HEK293 (cell line): ENCODE measurements at regions not wholly inside any gene's neighbourhood (a gene's known extent, or its start where the extent isn't known, plus 50 kb on each side); places are given as distances from the start of the nearest gene placed in this dataset.

Experiments used
- CTCF ChIA-PET: fragments of 350-600 bp; formaldehyde crosslinking; extraction: SDS; loops from one replicate; lab custom pipeline; 2021; ENCODE audit warnings: antibody characterized with exemption; lab: Yijun Ruan, JAX
- POLR2A ChIA-PET: fragments of 300-600 bp; formaldehyde crosslinking; extraction: SDS; loops from one replicate; lab custom pipeline; 2020; ENCODE audit warnings: antibody characterized with exemption, inconsistent platforms; lab: Yijun Ruan, JAX
- H3K27ac ChIP-seq: fragments of 200-500 bp; sonication (Bioruptor generic); 2 replicates; pipeline ENCODE4 v1.5.1; 2014; ENCODE audit warnings: low read depth, low read length, control low read depth, inconsistent platforms; ENCODE audit errors: extremely low read depth
- H3K36me3 ChIP-seq, 2 experiments: fragments of 200-500 bp in 1 of 2; sonication (Bioruptor generic) in 1 of 2; 1 replicate in 1 of 2; 2 replicates in 1 of 2; pipeline ENCODE4 v1.5.1; 2014 to 2017; ENCODE audit warnings: inconsistent platforms in 2 of 2, low read length in 2 of 2; ENCODE audit not compliant: control insufficient read depth in 2 of 2, insufficient read depth in 1 of 2
- H3K4me1 ChIP-seq: fragments of 200-500 bp; sonication (Bioruptor generic); 2 replicates; pipeline ENCODE4 v1.5.1; 2014; ENCODE audit warnings: mild to moderate bottlenecking, low read length, inconsistent platforms; ENCODE audit not compliant: control insufficient read depth, insufficient read depth
- H3K4me3 ChIP-seq: 2 replicates; pipeline ENCODE4 v1.5.1; 2011; ENCODE audit warnings: low read depth, mild to moderate bottlenecking, control low read depth, low read length, moderate library complexity
- H3K9me3 ChIP-seq: fragments of 200-500 bp; sonication (Bioruptor generic); 2 replicates; pipeline ENCODE4 v1.5.1; 2014; ENCODE audit warnings: low read depth, low read length, inconsistent platforms; ENCODE audit not compliant: control insufficient read depth, insufficient read depth
- FEZF1 ChIP-seq: fragments of 450-650 bp; formaldehyde crosslinking; IDR thresholded peaks from 2 replicates; pipeline ENCODE4 v1.5.1; 2016; ENCODE audit warnings: missing biosample characterization, missing genetic modification characterization
- HOXA7 ChIP-seq: sonication (generic); formaldehyde crosslinking; IDR thresholded peaks from 2 replicates; pipeline ENCODE4 v1.8.1; 2022; ENCODE audit warnings: missing genetic modification reagents, borderline replicate concordance
- HOXC10 ChIP-seq: sonication (generic); formaldehyde crosslinking; IDR thresholded peaks from 2 replicates; pipeline ENCODE4 v1.8.1; 2023; ENCODE audit warnings: mild to moderate bottlenecking, missing genetic modification reagents
- KLF1 ChIP-seq: fragments of 450-650 bp; formaldehyde crosslinking; IDR thresholded peaks from 2 replicates; pipeline ENCODE4 v1.5.1; 2016; ENCODE audit warnings: missing biosample characterization, missing genetic modification characterization
- KLF9 ChIP-seq: fragments of 450-650 bp; formaldehyde crosslinking; IDR thresholded peaks from 2 replicates; pipeline ENCODE4 v1.5.1; 2016; ENCODE audit warnings: missing biosample characterization, missing genetic modification characterization, low read depth
- MYNN ChIP-seq: fragments of 450-650 bp; formaldehyde crosslinking; IDR thresholded peaks from 2 replicates; pipeline ENCODE4 v1.5.1; 2016; ENCODE audit warnings: missing biosample characterization, missing genetic modification characterization, borderline replicate concordance
- PRDM2 ChIP-seq: fragments of 450-650 bp; formaldehyde crosslinking; IDR thresholded peaks from 2 replicates; pipeline ENCODE4 v1.5.1; 2016; ENCODE audit warnings: missing biosample characterization, missing genetic modification characterization, borderline replicate concordance
- SALL2 ChIP-seq: fragments of 450-650 bp; formaldehyde crosslinking; IDR thresholded peaks from 2 replicates; pipeline ENCODE4 v1.5.0; 2017; ENCODE audit warnings: missing biosample characterization, mild to moderate bottlenecking, missing genetic modification characterization, borderline replicate concordance
- SP3 ChIP-seq: fragments of 450-650 bp; formaldehyde crosslinking; IDR thresholded peaks from 2 replicates; pipeline ENCODE4 v1.5.1; 2016; ENCODE audit warnings: missing biosample characterization, missing genetic modification characterization
- YY1 ChIP-seq: fragments of 450-650 bp; formaldehyde crosslinking; IDR thresholded peaks from 2 replicates; pipeline ENCODE4 v1.5.1; 2018; ENCODE audit warnings: missing biosample characterization, missing genetic modification characterization
- ZFP3 ChIP-seq: fragments of 450-650 bp; formaldehyde crosslinking; IDR thresholded peaks from 2 replicates; pipeline ENCODE4 v1.5.1; 2016; ENCODE audit warnings: low read depth, missing biosample characterization, missing genetic modification characterization
- ZNF211 ChIP-seq: fragments of 450-650 bp; formaldehyde crosslinking; IDR thresholded peaks from 2 replicates; pipeline ENCODE4 v1.5.1; 2016; ENCODE audit warnings: low read depth, missing biosample characterization, missing genetic modification characterization
- ZNF239 ChIP-seq: fragments of 450-650 bp; formaldehyde crosslinking; IDR thresholded peaks from 2 replicates; pipeline ENCODE4 v1.5.1; 2016; ENCODE audit warnings: missing biosample characterization, missing genetic modification characterization
- ZNF26 ChIP-seq: fragments of 450-650 bp; formaldehyde crosslinking; IDR thresholded peaks from 2 replicates; pipeline ENCODE4 v1.5.1; 2016; ENCODE audit warnings: missing biosample characterization, missing genetic modification characterization
- ZNF521 ChIP-seq: fragments of 450-650 bp; formaldehyde crosslinking; IDR thresholded peaks from 2 replicates; pipeline ENCODE4 v1.5.1; 2017; ENCODE audit warnings: missing biosample characterization, mild to moderate bottlenecking, missing genetic modification characterization
- ZNF571 ChIP-seq: fragments of 450-650 bp; formaldehyde crosslinking; IDR thresholded peaks from 2 replicates; pipeline ENCODE4 v1.5.0; 2017; ENCODE audit warnings: missing biosample characterization, missing genetic modification characterization
- ZNF610 ChIP-seq: fragments of 450-650 bp; formaldehyde crosslinking; IDR thresholded peaks from 2 replicates; pipeline ENCODE4 v1.5.1; 2016; ENCODE audit warnings: missing biosample characterization, missing genetic modification characterization, borderline replicate concordance
- ZNF621 ChIP-seq: fragments of 450-650 bp; formaldehyde crosslinking; IDR thresholded peaks from 2 replicates; pipeline ENCODE4 v1.5.1; 2017; ENCODE audit warnings: missing biosample characterization, missing genetic modification characterization
- ZNF623 ChIP-seq: fragments of 450-650 bp; formaldehyde crosslinking; IDR thresholded peaks from 2 replicates; pipeline ENCODE4 v1.5.1; 2016; ENCODE audit warnings: missing biosample characterization, missing genetic modification characterization
- ZNF629 ChIP-seq: fragments of 450-650 bp; formaldehyde crosslinking; IDR thresholded peaks from 2 replicates; pipeline ENCODE4 v1.5.1; 2017; ENCODE audit warnings: missing biosample characterization, missing genetic modification characterization
- ZNF777 ChIP-seq: fragments of 450-650 bp; formaldehyde crosslinking; IDR thresholded peaks from 2 replicates; pipeline ENCODE4 v1.5.1; 2017; ENCODE audit warnings: missing biosample characterization, missing genetic modification characterization, borderline replicate concordance
- ZNF791 ChIP-seq: fragments of 450-650 bp; formaldehyde crosslinking; IDR thresholded peaks from 2 replicates; pipeline ENCODE4 v1.5.1; 2016; ENCODE audit warnings: missing biosample characterization, missing genetic modification characterization
- ZNF843 ChIP-seq: fragments of 450-650 bp; formaldehyde crosslinking; IDR thresholded peaks from 2 replicates; pipeline ENCODE4 v1.5.1; 2016; ENCODE audit warnings: missing biosample characterization, missing genetic modification characterization

DNA sequence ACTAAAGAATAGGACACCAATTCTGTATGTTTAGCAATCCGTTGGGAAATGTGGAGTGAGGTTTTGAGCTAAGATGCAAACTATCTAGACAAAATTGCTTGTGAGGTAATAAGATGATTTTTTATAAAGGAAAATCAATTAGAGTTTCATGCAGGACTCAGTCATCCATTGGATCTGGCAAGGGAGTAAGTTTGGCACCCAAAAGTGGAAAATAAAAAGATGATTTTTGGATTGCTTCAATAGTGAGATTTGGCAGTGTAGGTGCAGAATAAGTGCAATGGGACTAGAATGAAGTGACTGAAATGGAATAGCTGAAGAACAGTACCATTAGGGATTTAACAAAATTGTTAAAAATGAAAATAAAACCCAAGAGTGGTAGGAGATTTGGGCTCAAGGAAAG lies 290.5 kb upstream of the EPHA5 start:
- ChIA-PET CTCF (no interaction called here), POLR2A (no interaction called here)
- Histone ChIP-seq H3K9me3 (no peaks in the 10 kb centered on the region), H3K4me1 (no peaks in the 10 kb centered on the region), H3K36me3 (no peaks in the 10 kb centered on the region), H3K4me3 (no peak overlapping the region), H3K27ac (no peak overlapping the region)
- no peak for TF ChIP-seq ZNF777
- no peak for TF ChIP-seq ZNF610 (tag by site-specific recombination)
- no peak for TF ChIP-seq HOXA7 (CRISPR knock-in tag)
- TF ChIP-seq ZNF621 = no peak
- no peak for TF ChIP-seq SALL2
- no peak for TF ChIP-seq ZNF791 (tag by site-specific recombination)
- TF ChIP-seq KLF1 (tag by site-specific recombination) = no peak
- no peak for TF ChIP-seq ZNF211 (tag by site-specific recombination)
- no peak for TF ChIP-seq ZNF623 (tag by site-specific recombination)
- no peak for TF ChIP-seq YY1 (tag by site-specific recombination)
- TF ChIP-seq ZNF843 (tag by site-specific recombination) = no peak
- no peak for TF ChIP-seq ZNF629 (tag by site-specific recombination)
- TF ChIP-seq PRDM2 (tag by site-specific recombination) = no peak
- TF ChIP-seq ZNF239 (tag by site-specific recombination) = no peak
- TF ChIP-seq ZNF571 = no peak
- TF ChIP-seq HOXC10 (CRISPR knock-in tag) = no peak
- TF ChIP-seq KLF9 = no peak
- TF ChIP-seq SP3 (tag by site-specific recombination) = no peak
- no peak for TF ChIP-seq ZNF26 (tag by site-specific recombination)

GRCh38 chr4:65954416-65954815 lies 284.1 kb upstream of the EPHA5 start:
- H3K4me3 ChIP-seq = no peak overlapping the region
- H3K27ac ChIP-seq = no peak overlapping the region
- POLR2A ChIA-PET = no interaction called here
- H3K4me1 ChIP-seq = no peaks in the 10 kb centered on the region
- H3K9me3 ChIP-seq = no peaks in the 10 kb centered on the region
- H3K36me3 ChIP-seq = no peaks in the 10 kb centered on the region
- CTCF ChIA-PET = no interaction called here
- TF ChIP-seq FEZF1 (tag by site-specific recombination) (no peak), MYNN (no peak), ZFP3 (tag by site-specific recombination) (no peak), ZNF521 (tag by site-specific recombination) (no peak)
